SH-SY5Y (cell line): ENCODE measurements at regions not wholly inside any gene's neighbourhood (a gene's known extent, or its start where the extent isn't known, plus 50 kb on each side); places are given as distances from the start of the nearest gene placed in this dataset.

ENCODE experiments used
- GATA2 ChIP-seq: IDR thresholded peaks from 2 replicates; pipeline ENCODE4 v1.6.1; 2011; ENCODE audit warnings: mild to moderate bottlenecking, low read depth, low read length
- GATA3 ChIP-seq: IDR thresholded peaks from 2 replicates; pipeline ENCODE4 v1.6.1; 2011; ENCODE audit warnings: low read depth, mild to moderate bottlenecking, low read length, moderate library complexity

GRCh38 chr16:85378145-85379040, 234.7 kb upstream of the GSE1 start:
- TF ChIP-seq GATA2 (no peak), GATA3 (no peak)
